IMR-90 (cell line): ENCODE measurements at regions not wholly inside any gene's neighbourhood (a gene's known extent, or its start where the extent isn't known, plus 50 kb on each side); places are given as distances from the start of the nearest gene placed in this dataset.

ENCODE experiments used
- ATAC-seq: fragments of 200-7000 bp; cut with Tn5 transposase; 2 replicates; pipeline ENCODE4 v1.9.1; 2020; ENCODE audit warnings: low read depth, mild to moderate bottlenecking, moderate library complexity
- BruUV-seq: library from RNA; stranded (reverse); fragments of 400-500 nt; replicated peaks from 2 replicates; lab custom pipeline; 2021; lab: Mats Ljungman, UMichigan
- CTCF ChIA-PET: fragments of 300-600 bp; formaldehyde crosslinking; extraction: SDS; loops from one replicate; lab custom pipeline; 2021; ENCODE audit warnings: antibody characterized with exemption; lab: Yijun Ruan, JAX
- POLR2A ChIA-PET: fragments of 300-600 bp; sonication (Branson Sonifier 250); formaldehyde crosslinking; loops from one replicate; lab custom pipeline; 2022; ENCODE audit warnings: antibody characterized with exemption; ENCODE audit not compliant: unreplicated experiment; lab: Charles Lee
- DNase-seq: peaks from one replicate; pipeline ENCODE4 v3.0.0; 2013
- H2AFZ ChIP-seq: replicated peaks from 2 replicates; pipeline ENCODE3; 2013; ENCODE audit warnings: low read length, mild to moderate bottlenecking; ENCODE audit not compliant: poor library complexity
- H2AK5ac ChIP-seq: 2 replicates; pipeline ENCODE4 v1.6.1; 2013; ENCODE audit warnings: low read depth, low read length, inconsistent platforms
- H2AK9ac ChIP-seq: replicated peaks from 2 replicates; pipeline ENCODE3; 2013; ENCODE audit warnings: mild to moderate bottlenecking, low read depth, low read length, moderate library complexity; ENCODE audit not compliant: poor library complexity
- H2BK120ac ChIP-seq: 2 replicates; pipeline ENCODE4 v1.6.1; 2013; ENCODE audit warnings: low read depth, low read length, inconsistent platforms
- H2BK15ac ChIP-seq: 3 replicates; pipeline ENCODE4 v1.6.1; 2013; ENCODE audit warnings: low read depth, low read length, inconsistent platforms
- H2BK20ac ChIP-seq: 2 replicates; pipeline ENCODE4 v1.6.1; 2013; ENCODE audit warnings: low read depth, mild to moderate bottlenecking, inconsistent platforms, low read length, moderate library complexity
- H2BK5ac ChIP-seq: 2 replicates; pipeline ENCODE4 v1.6.1; 2013; ENCODE audit warnings: mild to moderate bottlenecking, low read depth, low read length, inconsistent platforms; ENCODE audit not compliant: poor library complexity, severe bottlenecking
- H3K14ac ChIP-seq: replicated peaks from 2 replicates; pipeline ENCODE4 v1.6.1; 2013; ENCODE audit warnings: low read depth, low read length, inconsistent platforms
- H3K18ac ChIP-seq: 2 replicates; pipeline ENCODE4 v1.6.1; 2013; ENCODE audit warnings: low read depth, low read length, control low read depth
- H3K23ac ChIP-seq: 2 replicates; pipeline ENCODE4 v1.6.1; 2013; ENCODE audit warnings: low read depth, low read length, inconsistent platforms
- H3K27ac ChIP-seq: 2 replicates; pipeline ENCODE4 v1.5.1; 2013; ENCODE audit warnings: mild to moderate bottlenecking, control low read depth, low read length; ENCODE audit not compliant: insufficient read depth
- H3K27me3 ChIP-seq: 2 replicates; pipeline ENCODE4 v1.6.1; 2013; ENCODE audit warnings: low read length; ENCODE audit not compliant: control insufficient read depth, insufficient read depth
- H3K36me3 ChIP-seq: 2 replicates; pipeline ENCODE4 v1.6.1; 2013; ENCODE audit warnings: low read length, mixed read lengths; ENCODE audit not compliant: control insufficient read depth, insufficient read depth
- H3K4ac ChIP-seq: 2 replicates; pipeline ENCODE4 v1.6.1; 2013; ENCODE audit warnings: low read depth, low read length, inconsistent platforms
- H3K4me1 ChIP-seq: 2 replicates; pipeline ENCODE4 v1.6.1; 2013; ENCODE audit warnings: low read length, mixed read lengths; ENCODE audit not compliant: control insufficient read depth, insufficient read depth
- H3K4me2 ChIP-seq: 2 replicates; pipeline ENCODE4 v1.6.1; 2013; ENCODE audit warnings: low read depth, mild to moderate bottlenecking, control low read depth, low read length, moderate library complexity
- H3K4me3 ChIP-seq: 2 replicates; pipeline ENCODE4 v1.5.1; 2013; ENCODE audit warnings: low read depth, mild to moderate bottlenecking, control low read depth, low read length, moderate library complexity; ENCODE audit not compliant: insufficient read depth
- H3K56ac ChIP-seq: 2 replicates; pipeline ENCODE4 v1.6.1; 2013; ENCODE audit warnings: low read length, inconsistent platforms; ENCODE audit not compliant: insufficient read depth; ENCODE audit errors: extremely low read depth
- H3K79me1 ChIP-seq, 2 experiments: 2 replicates each; pipeline ENCODE4 v1.6.1; 2013; ENCODE audit warnings: low read length in 2 of 2, inconsistent platforms in 1 of 2, low read depth in 1 of 2
- H3K9ac ChIP-seq: 2 replicates; pipeline ENCODE4 v1.6.1; 2013; ENCODE audit warnings: low read depth, low read length, control low read depth
- H3K9me1 ChIP-seq: 2 replicates; pipeline ENCODE4 v1.6.1; 2013; ENCODE audit warnings: low read length, inconsistent platforms; ENCODE audit not compliant: insufficient read depth
- H3K9me3 ChIP-seq: 2 replicates; pipeline ENCODE4 v1.6.1; 2013; ENCODE audit warnings: low read length; ENCODE audit not compliant: control insufficient read depth, insufficient read depth
- H4K20me1 ChIP-seq: 2 replicates; pipeline ENCODE4 v1.6.1; 2013; ENCODE audit warnings: low read length, inconsistent platforms; ENCODE audit not compliant: insufficient read depth
- H4K5ac ChIP-seq: 2 replicates; pipeline ENCODE4 v1.6.1; 2013; ENCODE audit warnings: mild to moderate bottlenecking, low read depth, low read length, control low read depth
- H4K8ac ChIP-seq, 2 experiments: 2 replicates each; pipeline ENCODE4 v1.6.1; 2013; ENCODE audit warnings: low read depth in 2 of 2, low read length in 2 of 2, control low read depth in 1 of 2, inconsistent platforms in 1 of 2
- H4K91ac ChIP-seq: 2 replicates; pipeline ENCODE4 v1.6.1; 2013; ENCODE audit warnings: low read depth, low read length, inconsistent platforms; ENCODE audit not compliant: insufficient read depth
- BHLHE40 ChIP-seq: fragments of 150-350 bp; IDR thresholded peaks from 2 replicates; pipeline ENCODE4 v1.6.1; 2016; ENCODE audit warnings: mild to moderate bottlenecking, low read depth, low read length
- CEBPB ChIP-seq: IDR thresholded peaks from 2 replicates; pipeline ENCODE4 v1.6.1; 2012; ENCODE audit warnings: low read depth, low read length, improper control_type of control experiment
- MAZ ChIP-seq: IDR thresholded peaks from 2 replicates; pipeline ENCODE4 v1.6.1; 2012; ENCODE audit warnings: low read depth, mild to moderate bottlenecking, low read length, improper control_type of control experiment, moderate library complexity, borderline replicate concordance
- RFX5 ChIP-seq: IDR thresholded peaks from 2 replicates; pipeline ENCODE4 v1.8.0; 2012; ENCODE audit warnings: low read depth, mild to moderate bottlenecking, low read length, moderate library complexity
- whole genome bisulfite sequencing, 2 experiments: methylation state at CpG; one replicate each; pipeline versions ENCODE4 v1.1.5 to v1.1.7; 2013; ENCODE audit warnings: missing lambda C conversion rate in 2 of 2; ENCODE audit not compliant: insufficient read length in 1 of 2; ENCODE audit errors: extremely low coverage in 2 of 2; 5-methylcytosine and 5-hydroxymethylcytosine counted together
- dilution Hi-C: fragments of 300-500 bp; cut with HindIII; formaldehyde crosslinking; loops from one replicate; pipeline ENCODE4 v1.14.3; 2018; ENCODE audit warnings: low sequenced_read_pairs; ENCODE audit not compliant: unreplicated experiment
- in situ Hi-C: fragments of 300-500 bp; cut with MboI; formaldehyde crosslinking; loops from 3 replicates; pipeline ENCODE4 v1.14.3; 2019; ENCODE audit warnings: low sequenced_read_pairs, inconsistent platforms, mixed read lengths
- intact Hi-C: fragments of 100-400 bp; cut with micrococcal nuclease; formaldehyde crosslinking; loops from 2 replicates; pipeline ENCODE4 v1.10.0; 2022
- TF ChIP-seq, protein P1 (sequence below): conservative IDR thresholded peaks from 2 replicates; pipeline ENCODE4 v1.5.1; 2012; ENCODE audit warnings: mild to moderate bottlenecking, low read depth, low read length, improper control_type of control experiment

DNA sequence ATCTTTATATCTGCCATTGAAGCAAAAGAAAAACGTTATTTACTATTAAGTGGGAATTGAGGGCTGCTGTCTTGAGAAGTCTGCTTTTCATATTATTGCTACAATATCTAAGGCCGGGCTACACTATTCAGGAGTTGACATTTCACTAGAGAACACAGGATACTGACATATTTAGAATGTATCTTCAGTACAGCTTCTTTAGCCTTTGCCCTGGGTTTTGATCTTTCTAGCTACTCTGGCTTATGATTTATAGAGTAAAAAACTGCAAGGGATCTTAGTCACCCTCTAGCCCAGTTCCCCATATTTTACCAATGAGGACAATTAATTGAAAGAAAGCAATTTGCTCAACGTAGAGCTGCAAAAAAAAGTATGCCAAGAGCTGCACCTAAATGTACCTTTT is 307.4 kb upstream of the DPPA4 start:
- H3K27ac ChIP-seq, result no peak overlapping the region
- no peak overlapping the region for H4K5ac ChIP-seq
- CTCF ChIA-PET, result no interaction called here
- POLR2A ChIA-PET, result no interaction called here
- H2BK5ac ChIP-seq, result no peak overlapping the region
- no peak overlapping the region for H4K91ac ChIP-seq
- H3K23ac ChIP-seq, result no peak overlapping the region
- H3K79me1 ChIP-seq, result no peaks in the 10 kb centered on the region
- H3K4me2 ChIP-seq, result no peak overlapping the region
- H3K9me3 ChIP-seq, result no peaks in the 10 kb centered on the region
- dilution Hi-C loops, result no loop called here
- DNase-seq (no peak), ATAC-seq (no peak)
- no peak overlapping the region for H2BK120ac ChIP-seq
- no peak overlapping the region for H2BK15ac ChIP-seq
- H3K4ac ChIP-seq, result no peak overlapping the region
- no peak overlapping the region for H3K56ac ChIP-seq
- H2BK20ac ChIP-seq, result no peak overlapping the region
- H4K8ac ChIP-seq, result no peak overlapping the region
- H3K27me3 ChIP-seq, result no peaks in the 10 kb centered on the region
- H2AK9ac ChIP-seq, result no peak overlapping the region
- intact Hi-C loops, result no loop called here
- H3K9me1 ChIP-seq, result no peaks in the 10 kb centered on the region
- no CpG with 5 or more reads among the region's 3 CpGs for WGBS, 2 experiments
- no peak overlapping the region for H3K4me3 ChIP-seq
- no peak overlapping the region for H2AK5ac ChIP-seq
- BruUV-seq, result no TSS peak
- no peak overlapping the region for H3K14ac ChIP-seq
- H3K9ac ChIP-seq, result no peak overlapping the region
- no peaks in the 10 kb centered on the region for H3K4me1 ChIP-seq
- H2AFZ ChIP-seq, result no peak overlapping the region
- H3K36me3 ChIP-seq, result no peaks in the 10 kb centered on the region
- TF ChIP-seq RFX5 (no peak), BHLHE40 (no peak), CEBPB (no peak), MAZ (no peak)
- TF ChIP-seq, protein P1, sequence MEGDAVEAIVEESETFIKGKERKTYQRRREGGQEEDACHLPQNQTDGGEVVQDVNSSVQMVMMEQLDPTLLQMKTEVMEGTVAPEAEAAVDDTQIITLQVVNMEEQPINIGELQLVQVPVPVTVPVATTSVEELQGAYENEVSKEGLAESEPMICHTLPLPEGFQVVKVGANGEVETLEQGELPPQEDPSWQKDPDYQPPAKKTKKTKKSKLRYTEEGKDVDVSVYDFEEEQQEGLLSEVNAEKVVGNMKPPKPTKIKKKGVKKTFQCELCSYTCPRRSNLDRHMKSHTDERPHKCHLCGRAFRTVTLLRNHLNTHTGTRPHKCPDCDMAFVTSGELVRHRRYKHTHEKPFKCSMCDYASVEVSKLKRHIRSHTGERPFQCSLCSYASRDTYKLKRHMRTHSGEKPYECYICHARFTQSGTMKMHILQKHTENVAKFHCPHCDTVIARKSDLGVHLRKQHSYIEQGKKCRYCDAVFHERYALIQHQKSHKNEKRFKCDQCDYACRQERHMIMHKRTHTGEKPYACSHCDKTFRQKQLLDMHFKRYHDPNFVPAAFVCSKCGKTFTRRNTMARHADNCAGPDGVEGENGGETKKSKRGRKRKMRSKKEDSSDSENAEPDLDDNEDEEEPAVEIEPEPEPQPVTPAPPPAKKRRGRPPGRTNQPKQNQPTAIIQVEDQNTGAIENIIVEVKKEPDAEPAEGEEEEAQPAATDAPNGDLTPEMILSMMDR, result no peak
- in situ Hi-C loops, result no loop called here
- no peak overlapping the region for H3K18ac ChIP-seq
- no peaks in the 10 kb centered on the region for H4K20me1 ChIP-seq
